Lung microvascular endothelial cell (primary cell): ENCODE measurements at regions not wholly inside any gene's neighbourhood (a gene's known extent, or its start where the extent isn't known, plus 50 kb on each side); places are given as distances from the start of the nearest gene placed in this dataset.
"Not testable (repeated sequence)": the region's sequence is repeated elsewhere in the genome, so short reads cannot be mapped to it uniquely, and the experiment has no call there.

Experiments
- DNase-seq, 2 donors: peaks; one replicate each; pipeline versions ENCODE4 v3.0.0 to v3.0.0-alpha.2; 2010; ENCODE audit warnings: low read depth in 2 of 2

GRCh38 chr14:77985211-77985615, 185.0 kb upstream of the NRXN3 start:
- peak in 1 of 2 donors; percentile 10 for DNase-seq

- DNase-seq, result no peak
These were observed 183.4 kb upstream of the NRXN3 start for GRCh38 chr14:77986773-77987172.

DNA sequence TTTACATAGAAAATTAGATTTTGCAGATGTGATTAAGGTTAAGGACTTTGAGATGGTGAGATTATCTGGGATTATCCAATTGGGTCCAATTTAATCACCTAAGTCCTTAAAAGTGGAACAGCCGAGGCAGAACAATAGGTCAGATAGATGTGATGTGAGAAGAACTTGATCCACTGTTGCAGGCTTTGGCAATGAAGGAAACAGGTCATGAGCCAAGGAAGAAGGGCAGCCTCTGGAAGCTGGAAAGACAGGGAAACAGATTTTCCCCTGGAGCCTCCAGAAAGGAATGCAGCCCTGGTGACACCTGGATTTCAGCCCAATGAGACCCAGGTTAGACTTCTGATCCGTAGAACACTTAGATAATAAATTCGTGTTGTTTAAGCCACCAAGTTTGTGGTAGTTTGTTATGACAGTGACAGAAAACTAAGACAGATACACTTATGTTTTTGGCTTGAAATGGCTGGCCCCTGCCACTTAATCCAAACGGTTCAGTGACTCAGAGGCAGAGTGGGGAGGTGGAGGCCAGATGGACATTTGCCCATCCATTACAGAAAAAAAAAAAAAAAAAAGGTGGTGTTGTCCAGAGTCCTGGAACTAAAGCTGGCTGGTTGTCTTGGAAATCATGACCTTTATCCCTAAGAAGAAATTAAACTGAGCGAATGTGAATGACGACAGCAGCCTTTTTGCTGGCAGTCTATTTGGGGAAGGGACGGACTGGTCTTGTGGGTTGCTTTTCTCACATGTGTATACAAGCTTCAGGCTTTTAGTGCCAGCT, 181.9 kb upstream of the NRXN3 start:
- DNase-seq, result no peak

GRCh38 chr14:77988970-77989369, 181.2 kb upstream of the NRXN3 start:
- DNase-seq, result peak in 1 of 2 donors; percentile 36

GRCh38 chr14:77989441-77989991, 180.7 kb upstream of the NRXN3 start:
- no peak for DNase-seq

GRCh38 chr14:77990337-77990736, 179.8 kb upstream of the NRXN3 start:
- no peak for DNase-seq

DNA sequence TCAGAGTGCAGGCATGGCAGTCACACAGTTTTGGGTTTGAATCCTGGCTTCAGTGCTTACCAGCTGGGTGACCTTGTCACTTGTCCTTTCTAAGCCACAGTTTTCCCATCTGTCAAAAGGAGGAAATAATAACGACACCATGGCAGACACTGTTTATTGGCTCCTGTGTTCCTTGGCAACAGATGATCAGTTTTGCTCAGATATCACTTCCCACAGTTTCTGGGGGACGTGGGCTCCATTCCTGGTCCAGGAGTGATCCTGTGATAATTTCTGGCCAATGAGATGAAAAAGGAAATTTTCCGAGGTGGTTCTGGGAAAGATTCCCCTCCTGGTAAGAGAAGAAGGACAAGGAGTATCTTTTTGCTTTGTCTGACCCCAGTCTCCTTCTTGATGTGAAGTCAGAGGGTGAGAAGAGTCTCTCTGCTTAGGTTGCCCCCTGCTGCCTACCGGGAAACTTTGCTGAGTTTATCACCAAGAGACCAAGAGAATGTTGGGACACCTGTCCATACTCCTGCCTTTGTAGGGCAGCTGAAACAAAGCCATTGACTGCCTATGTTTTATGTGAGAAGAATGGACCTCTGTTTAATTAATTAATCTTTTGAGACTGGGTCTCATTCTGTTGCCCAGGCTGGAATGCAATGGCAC, 178.9 kb upstream of the NRXN3 start:
- DNase-seq, result no peak

GRCh38 chr14:78005325-78005724, 164.8 kb upstream of the NRXN3 start:
- DNase-seq, result peak in 1 of 2 donors; percentile 6

DNA sequence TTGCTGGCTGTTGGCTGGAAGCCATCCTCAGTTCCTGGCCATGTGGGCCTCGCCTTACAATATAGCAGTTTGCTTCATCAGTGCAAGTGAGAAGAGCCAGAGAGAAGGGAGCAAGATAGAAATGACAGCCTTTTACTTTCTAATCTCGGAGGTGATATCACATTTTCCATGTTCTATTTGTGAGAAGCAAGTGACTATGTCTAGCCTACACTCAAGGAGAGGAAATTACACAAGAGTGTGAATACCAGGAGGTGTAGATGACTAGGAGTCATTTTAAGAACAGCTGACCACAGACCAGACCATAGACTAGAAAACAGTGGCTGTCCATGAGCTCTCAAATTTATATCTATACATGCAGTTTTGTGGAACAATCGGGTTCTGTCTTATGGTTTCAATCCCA, 163.0 kb upstream of the NRXN3 start:
- DNase-seq, result no peak

DNA sequence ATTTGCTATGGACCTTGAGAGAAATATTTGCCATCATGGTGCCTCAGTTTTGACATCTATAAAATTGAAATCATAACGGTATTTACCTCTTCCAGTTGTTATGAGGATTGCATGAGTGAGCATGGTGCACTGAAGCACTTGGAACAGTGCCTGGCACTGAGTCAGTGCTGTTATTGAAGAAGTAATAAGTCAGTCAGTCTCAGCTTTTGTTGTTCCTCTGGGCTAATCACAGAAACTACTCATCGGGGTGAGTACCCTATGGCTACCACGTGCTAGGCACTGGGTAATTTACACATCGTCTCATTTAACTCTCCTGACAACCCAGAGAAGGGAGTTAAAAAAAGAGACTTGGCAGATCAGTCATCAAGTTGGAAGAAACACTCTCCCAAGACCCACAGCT, 159.5 kb upstream of the NRXN3 start:
- DNase-seq, result peak in 1 of 2 donors; percentile 10

- not testable (repeated sequence) for DNase-seq
These were observed 156.3 kb upstream of the NRXN3 start for GRCh38 chr14:78013911-78014310.

GRCh38 chr14:78016532-78016931, 153.6 kb upstream of the NRXN3 start:
- DNase-seq, result no peak

DNA sequence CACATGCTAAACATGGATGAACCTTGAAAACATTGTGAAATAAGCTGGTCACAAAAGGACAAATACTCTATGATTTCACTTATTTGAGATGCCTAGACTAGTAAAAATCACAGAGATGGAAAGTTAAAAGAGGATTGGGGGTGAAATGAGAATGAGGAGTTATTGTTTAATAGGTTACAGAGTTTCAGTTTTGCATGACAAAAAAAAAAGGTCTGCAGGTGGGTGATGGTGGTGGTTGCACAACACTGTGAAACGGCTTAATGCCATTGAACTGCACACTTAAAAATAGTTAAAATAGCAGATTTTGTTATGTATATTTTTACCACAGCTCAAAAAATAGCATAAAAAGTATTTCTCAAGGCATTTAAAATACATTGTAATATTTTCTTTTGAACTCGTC, 151.9 kb upstream of the NRXN3 start:
- no peak for DNase-seq

- DNase-seq, result peak; percentile 46 to 57
These were observed 148.1 kb upstream of the NRXN3 start for GRCh38 chr14:78022059-78022458.

- no peak for DNase-seq
These were observed 147.1 kb upstream of the NRXN3 start for GRCh38 chr14:78023112-78023511.

GRCh38 chr14:78028471-78028870, 141.7 kb upstream of the NRXN3 start:
- no peak for DNase-seq

- no peak for DNase-seq
These were observed 140.4 kb upstream of the NRXN3 start for GRCh38 chr14:78029601-78030372.

- DNase-seq, result no peak
These were observed 126.8 kb upstream of the NRXN3 start for GRCh38 chr14:78043349-78043748.

DNA sequence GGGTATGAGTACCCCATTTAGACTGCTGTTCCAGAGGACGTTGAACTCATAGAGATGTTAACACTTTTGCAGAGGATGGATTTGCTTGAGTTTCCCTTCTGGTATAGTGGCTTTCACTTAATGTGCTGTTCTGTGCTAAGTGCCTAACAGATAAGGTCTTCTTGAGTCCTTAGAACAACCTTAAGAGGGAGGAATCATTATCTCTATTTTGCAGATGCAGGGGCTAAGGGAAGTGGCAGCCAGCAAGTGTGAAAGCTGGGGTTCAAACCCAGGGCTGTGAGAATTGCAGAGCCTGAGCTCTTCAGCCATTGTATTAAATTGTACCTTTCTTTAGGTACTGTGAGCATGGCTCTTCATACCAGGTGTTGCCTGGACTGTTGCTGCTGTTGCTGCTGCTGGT, 122.1 kb upstream of the NRXN3 start:
- no peak for DNase-seq

DNA sequence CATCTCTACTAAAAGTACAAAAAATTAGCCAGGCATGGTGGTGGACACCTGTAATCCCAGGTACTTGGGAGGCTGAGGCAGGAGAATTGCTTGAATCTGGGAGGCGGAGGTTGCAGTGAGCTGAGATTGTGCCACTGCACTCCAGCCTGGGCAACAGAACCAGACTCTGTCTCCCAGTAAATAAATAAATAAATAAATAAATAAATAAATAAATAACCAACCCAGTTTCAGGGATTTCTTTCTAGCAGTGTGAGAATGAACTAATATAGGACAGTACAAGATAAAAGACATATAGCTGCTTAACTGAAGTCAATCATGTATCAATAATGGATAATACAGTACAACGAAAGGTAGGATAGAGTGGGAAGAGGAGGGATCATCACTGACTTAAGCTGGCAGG, 113.3 kb upstream of the NRXN3 start:
- DNase-seq, result not testable (repeated sequence)

DNA sequence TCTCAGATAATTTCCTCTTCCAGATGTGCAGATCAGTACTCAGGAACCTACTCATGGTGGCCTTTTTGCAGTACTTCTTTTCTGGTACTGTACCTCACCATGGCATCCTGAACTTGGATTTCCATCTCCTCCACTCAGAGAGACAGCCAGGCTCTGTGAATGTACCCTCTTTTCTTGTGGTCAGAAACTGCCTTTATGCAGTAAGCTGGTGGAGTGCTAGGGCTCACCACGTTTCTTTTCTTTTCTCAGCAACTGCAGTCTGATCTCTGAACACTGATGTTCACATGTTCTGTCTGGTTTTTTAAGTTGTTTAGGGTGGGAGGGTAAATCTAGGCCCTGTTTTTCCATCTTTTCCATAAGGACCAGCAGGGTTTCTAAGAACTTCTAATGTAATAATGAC, 99.8 kb upstream of the NRXN3 start:
- no peak for DNase-seq

DNA sequence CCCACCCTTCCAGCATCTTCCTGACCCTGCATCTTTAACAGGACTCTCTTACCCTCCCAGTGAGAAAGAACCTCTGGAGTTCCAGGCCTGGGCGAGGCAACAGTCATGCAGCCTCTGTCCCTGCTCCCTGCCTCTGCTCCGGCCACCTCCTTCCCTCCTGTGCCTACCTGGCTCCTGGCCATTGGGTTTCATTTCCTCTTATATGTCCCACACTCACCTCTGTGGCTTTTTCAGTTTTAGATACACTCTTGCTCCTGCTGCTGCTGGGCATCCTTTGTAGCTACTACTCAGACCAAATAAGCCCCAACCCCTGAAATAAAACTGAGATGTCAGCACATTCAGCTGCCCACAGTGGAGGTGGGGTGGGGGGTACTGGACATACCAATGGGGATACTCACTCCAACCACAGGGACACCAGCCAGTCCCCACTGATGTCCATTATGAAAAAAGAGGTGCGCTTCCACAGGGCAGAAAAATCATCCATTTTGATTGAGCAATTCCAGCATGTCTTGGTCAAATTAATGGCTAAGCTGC, 99.1 kb upstream of the NRXN3 start:
- DNase-seq, result no peak
